ENCODE measurements at regions not wholly inside any gene's neighbourhood (a gene's known extent, or its start where the extent isn't known, plus 50 kb on each side); places are given as distances from the start of the nearest gene placed in this dataset.

DNA sequence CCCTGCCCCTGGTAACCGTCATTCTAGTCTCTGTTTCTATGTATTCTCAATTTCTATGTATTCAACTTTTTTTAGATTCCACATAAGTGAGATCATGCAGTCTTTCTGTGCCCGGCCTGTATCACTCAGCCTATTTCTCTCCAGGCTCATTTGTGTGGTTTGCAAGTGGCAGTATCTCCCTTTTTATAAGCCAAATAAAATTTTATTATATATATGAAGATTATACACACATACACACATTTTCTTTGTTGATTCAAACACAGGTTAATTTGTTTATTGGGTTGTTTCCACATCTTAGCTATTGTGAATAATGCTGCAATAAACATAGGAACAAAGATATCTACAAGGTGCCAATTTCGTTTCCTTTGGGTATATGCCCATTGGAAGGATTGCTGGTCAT is 571.7 kb downstream of the DHX35 start:
- Histone ChIP-seq H3K27ac (no peak overlapping the region), H3K36me3 (no peaks in the 10 kb centered on the region), H3K9me3 (no peaks in the 10 kb centered on the region), H3K4me3 (no peak overlapping the region), H3K27me3 (no peaks in the 10 kb centered on the region), H3K4me1 (peaks cover 0 to 11% (median 1%) of the 10 kb centered on the region in 4 donors)
- TF ChIP-seq, protein P1, sequence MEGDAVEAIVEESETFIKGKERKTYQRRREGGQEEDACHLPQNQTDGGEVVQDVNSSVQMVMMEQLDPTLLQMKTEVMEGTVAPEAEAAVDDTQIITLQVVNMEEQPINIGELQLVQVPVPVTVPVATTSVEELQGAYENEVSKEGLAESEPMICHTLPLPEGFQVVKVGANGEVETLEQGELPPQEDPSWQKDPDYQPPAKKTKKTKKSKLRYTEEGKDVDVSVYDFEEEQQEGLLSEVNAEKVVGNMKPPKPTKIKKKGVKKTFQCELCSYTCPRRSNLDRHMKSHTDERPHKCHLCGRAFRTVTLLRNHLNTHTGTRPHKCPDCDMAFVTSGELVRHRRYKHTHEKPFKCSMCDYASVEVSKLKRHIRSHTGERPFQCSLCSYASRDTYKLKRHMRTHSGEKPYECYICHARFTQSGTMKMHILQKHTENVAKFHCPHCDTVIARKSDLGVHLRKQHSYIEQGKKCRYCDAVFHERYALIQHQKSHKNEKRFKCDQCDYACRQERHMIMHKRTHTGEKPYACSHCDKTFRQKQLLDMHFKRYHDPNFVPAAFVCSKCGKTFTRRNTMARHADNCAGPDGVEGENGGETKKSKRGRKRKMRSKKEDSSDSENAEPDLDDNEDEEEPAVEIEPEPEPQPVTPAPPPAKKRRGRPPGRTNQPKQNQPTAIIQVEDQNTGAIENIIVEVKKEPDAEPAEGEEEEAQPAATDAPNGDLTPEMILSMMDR (IDR thresholded peaks at IDR 0.05), result no peak
- TF ChIP-seq EP300 (IDR thresholded peaks at IDR 0.05) (no peak), POLR2A (IDR thresholded peaks at IDR 0.05) (no peak)
- 64 to 66% methylated on average over 3 of the region's 3 CpGs for WGBS, 2 donors
- DNase-seq (ENCODE audit: low spot score in 2 of 2), result no peak

DNA sequence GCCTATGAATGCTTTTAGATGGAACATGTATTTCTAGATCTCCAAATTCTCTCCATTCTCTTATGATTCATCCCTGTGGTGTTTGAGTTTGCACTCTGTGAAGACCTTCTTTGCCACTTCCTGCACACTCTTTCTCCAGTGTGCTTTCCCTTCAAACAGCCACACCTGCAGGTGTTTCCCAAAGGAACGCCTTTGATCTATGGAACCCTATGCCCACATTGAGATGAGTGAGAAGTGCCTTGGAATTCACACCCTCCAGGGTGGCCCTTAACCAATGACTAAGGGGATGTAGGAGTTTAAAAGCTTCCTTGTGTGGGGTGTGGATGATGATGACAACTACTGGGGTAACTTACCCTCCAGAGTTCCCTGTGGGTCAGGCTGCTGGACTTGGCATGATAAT is 570.1 kb downstream of the DHX35 start:
- no peak for DNase-seq (ENCODE audit: low spot score in 2 of 2)
- no peaks in the 10 kb centered on the region for H3K36me3 ChIP-seq

DNA sequence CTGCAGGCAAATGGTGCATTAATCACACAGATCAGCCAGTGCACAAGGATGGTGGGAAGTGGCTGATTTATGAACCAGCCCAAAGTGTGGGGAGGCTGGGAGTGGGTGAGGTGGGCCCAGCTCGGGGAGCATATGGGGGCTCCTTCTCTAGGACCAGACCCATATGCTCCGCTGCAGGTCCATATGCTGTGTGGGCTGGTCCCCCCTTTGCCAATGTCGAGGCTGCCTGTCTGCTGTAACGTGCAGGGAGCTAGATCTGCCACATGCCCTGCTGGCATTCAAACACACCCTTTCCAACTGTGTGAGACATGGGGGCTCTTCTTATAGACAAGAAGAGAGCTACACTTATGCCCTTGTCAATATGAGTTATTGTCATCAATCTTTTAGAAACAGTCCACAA is 566.3 kb downstream of the DHX35 start:
- Histone ChIP-seq H3K9me3 (no peaks in the 10 kb centered on the region), H3K36me3 (no peaks in the 10 kb centered on the region), H3K27ac (no peak overlapping the region), H3K27me3 (no peaks in the 10 kb centered on the region), H3K4me1 (peaks cover 0 to 11% (median 0%) of the 10 kb centered on the region in 4 donors), H3K4me3 (no peak overlapping the region)
- 83 to 93% methylated on average over 4 of the region's 4 CpGs for WGBS, 2 donors
- no peak for DNase-seq (ENCODE audit: low spot score in 2 of 2)
- TF ChIP-seq EP300 (IDR thresholded peaks at IDR 0.05) (no peak), POLR2A (IDR thresholded peaks at IDR 0.05) (no peak)
- TF ChIP-seq, protein P1 (IDR thresholded peaks at IDR 0.05), result no peak

More for the DNA sequence above, 570.1 kb downstream of the DHX35 start:
- H3K4me3 ChIP-seq, result no peak overlapping the region
- no peaks in the 10 kb centered on the region for H3K27me3 ChIP-seq
- H3K27ac ChIP-seq, result no peak overlapping the region
- WGBS, 2 donors, result 80 to 94% methylated on average over 1 of the region's 1 CpG
- H3K4me1 ChIP-seq, result peaks cover 0 to 11% (median 0%) of the 10 kb centered on the region in 4 donors
- TF ChIP-seq POLR2A (IDR thresholded peaks at IDR 0.05), result no peak
- TF ChIP-seq, protein P1 (IDR thresholded peaks at IDR 0.05), result no peak
- no peak for TF ChIP-seq EP300 (IDR thresholded peaks at IDR 0.05)
- H3K9me3 ChIP-seq, result no peaks in the 10 kb centered on the region

DNA sequence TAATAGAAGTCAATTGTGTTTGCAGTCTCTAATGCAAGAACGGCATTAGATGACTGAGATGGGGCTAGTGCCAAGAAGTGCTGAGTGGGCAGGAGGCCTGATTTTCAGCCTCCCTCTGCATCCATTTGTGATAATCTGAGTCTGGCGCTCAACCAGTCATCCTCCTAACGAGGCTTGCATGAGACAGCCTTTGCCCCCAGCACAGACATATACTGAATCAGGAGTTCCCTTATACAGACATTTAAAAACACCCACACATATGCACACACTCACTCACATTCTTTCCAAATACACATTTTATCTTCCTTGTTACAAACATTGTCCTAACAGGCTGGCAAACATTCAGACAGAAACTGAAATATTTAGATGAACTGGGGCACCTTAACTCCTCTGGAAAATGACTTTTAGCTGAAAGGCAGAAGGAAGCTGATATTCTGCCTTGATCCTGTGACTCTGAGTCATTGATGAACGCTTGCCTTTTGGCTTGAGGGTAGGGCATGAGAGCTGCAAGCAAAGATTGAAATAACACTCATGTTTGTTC is 562.3 kb downstream of the DHX35 start:
- TF ChIP-seq EP300 (IDR thresholded peaks at IDR 0.05) (no peak), POLR2A (IDR thresholded peaks at IDR 0.05) (no peak)
- TF ChIP-seq, protein P1 (IDR thresholded peaks at IDR 0.05), result no peak
- 22 to 36% methylated on average over 4 of the region's 4 CpGs for WGBS, 2 donors
- no peak for DNase-seq (ENCODE audit: low spot score in 2 of 2)
- no peaks in the 10 kb centered on the region for H3K27me3 ChIP-seq
- H3K4me3 ChIP-seq, result no peak overlapping the region
- no peaks in the 10 kb centered on the region for H3K9me3 ChIP-seq
- no peaks in the 10 kb centered on the region for H3K4me1 ChIP-seq
- H3K27ac ChIP-seq, result no peak overlapping the region
- H3K36me3 ChIP-seq, result no peaks in the 10 kb centered on the region

DNA sequence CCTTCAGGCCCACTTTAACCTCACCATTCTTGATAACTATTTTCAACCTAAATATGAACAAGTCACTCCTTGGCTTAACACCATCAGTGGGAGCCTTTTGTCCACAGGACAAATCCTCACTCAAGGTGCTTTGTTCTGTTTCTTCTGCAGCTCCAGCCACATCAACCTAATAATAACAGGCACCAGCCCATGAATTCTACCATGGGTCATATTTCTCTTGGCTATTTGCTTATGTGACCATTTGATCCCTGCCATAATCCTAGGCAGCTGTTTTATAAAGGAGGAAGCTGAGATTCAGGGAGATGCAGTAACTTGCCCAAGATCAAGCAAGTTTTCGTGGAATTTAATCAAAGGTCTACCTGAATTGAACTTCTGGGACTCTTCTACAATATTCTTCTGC is 561.3 kb downstream of the DHX35 start:
- H3K4me1 ChIP-seq, result no peaks in the 10 kb centered on the region
- H3K36me3 ChIP-seq, result no peaks in the 10 kb centered on the region
- no peak for DNase-seq (ENCODE audit: low spot score in 2 of 2)
- no peak overlapping the region for H3K27ac ChIP-seq
- no peaks in the 10 kb centered on the region for H3K9me3 ChIP-seq
- TF ChIP-seq, protein P1 (IDR thresholded peaks at IDR 0.05), result no peak
- TF ChIP-seq EP300 (IDR thresholded peaks at IDR 0.05), result no peak
- no peak for TF ChIP-seq POLR2A (IDR thresholded peaks at IDR 0.05)
- WGBS, 2 donors, result 88 to 90% methylated on average over 1 of the region's 1 CpG
- no peaks in the 10 kb centered on the region for H3K27me3 ChIP-seq
- no peak overlapping the region for H3K4me3 ChIP-seq

Measured in tibial nerve (tissue), 4 donors.